Esophagus squamous epithelium (tissue), 4 donors: ENCODE measurements at regions not wholly inside any gene's neighbourhood (a gene's known extent, or its start where the extent isn't known, plus 50 kb on each side); places are given as distances from the start of the nearest gene placed in this dataset.

Experiments
- POLR2A ChIP-seq, 4 donors: fragments of 450-650 bp; IDR thresholded peaks; one replicate each; pipeline ENCODE4 v1.6.1; 2017; ENCODE audit warnings: antibody characterized with exemption in 4 of 4, mild to moderate bottlenecking in 4 of 4, moderate library complexity in 3 of 4
- TF ChIP-seq, protein P1 (sequence below), 6 experiments: fragments of 450-650 bp in 4 of 6; fragments of 200-600 bp in 2 of 6; sonication (generic) in 2 of 6; IDR thresholded peaks; one replicate each; pipeline ENCODE4 v1.5.1; 2016 to 2019; ENCODE audit warnings: antibody characterized with exemption in 6 of 6, mild to moderate bottlenecking in 4 of 6, moderate library complexity in 4 of 6

DNA sequence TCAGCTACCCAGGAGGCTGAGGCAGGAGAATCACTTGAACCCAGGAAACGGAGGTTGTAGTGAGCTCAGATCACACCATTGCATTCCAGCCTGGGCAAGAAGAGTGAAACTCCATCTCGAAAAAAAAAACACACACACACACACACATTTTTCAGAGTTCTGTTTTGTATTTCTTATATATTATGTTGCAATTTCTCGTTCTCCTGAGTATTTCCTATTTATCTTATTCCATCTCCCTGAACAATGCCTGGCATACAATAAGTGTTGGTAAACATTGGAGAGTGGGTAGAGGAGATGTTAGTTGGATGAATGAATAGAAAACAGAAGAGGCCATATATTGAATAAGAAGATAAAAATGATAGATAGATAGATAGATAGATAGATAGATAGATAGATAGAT lies 167.8 kb upstream of the CDH5 start:
- TF ChIP-seq, protein P1, sequence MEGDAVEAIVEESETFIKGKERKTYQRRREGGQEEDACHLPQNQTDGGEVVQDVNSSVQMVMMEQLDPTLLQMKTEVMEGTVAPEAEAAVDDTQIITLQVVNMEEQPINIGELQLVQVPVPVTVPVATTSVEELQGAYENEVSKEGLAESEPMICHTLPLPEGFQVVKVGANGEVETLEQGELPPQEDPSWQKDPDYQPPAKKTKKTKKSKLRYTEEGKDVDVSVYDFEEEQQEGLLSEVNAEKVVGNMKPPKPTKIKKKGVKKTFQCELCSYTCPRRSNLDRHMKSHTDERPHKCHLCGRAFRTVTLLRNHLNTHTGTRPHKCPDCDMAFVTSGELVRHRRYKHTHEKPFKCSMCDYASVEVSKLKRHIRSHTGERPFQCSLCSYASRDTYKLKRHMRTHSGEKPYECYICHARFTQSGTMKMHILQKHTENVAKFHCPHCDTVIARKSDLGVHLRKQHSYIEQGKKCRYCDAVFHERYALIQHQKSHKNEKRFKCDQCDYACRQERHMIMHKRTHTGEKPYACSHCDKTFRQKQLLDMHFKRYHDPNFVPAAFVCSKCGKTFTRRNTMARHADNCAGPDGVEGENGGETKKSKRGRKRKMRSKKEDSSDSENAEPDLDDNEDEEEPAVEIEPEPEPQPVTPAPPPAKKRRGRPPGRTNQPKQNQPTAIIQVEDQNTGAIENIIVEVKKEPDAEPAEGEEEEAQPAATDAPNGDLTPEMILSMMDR (IDR thresholded peaks at IDR 0.05), result no peak
- TF ChIP-seq POLR2A (IDR thresholded peaks at IDR 0.05), result no peak
